ENCODE measurements at regions not wholly inside any gene's neighbourhood (a gene's known extent, or its start where the extent isn't known, plus 50 kb on each side); places are given as distances from the start of the nearest gene placed in this dataset.

DNA sequence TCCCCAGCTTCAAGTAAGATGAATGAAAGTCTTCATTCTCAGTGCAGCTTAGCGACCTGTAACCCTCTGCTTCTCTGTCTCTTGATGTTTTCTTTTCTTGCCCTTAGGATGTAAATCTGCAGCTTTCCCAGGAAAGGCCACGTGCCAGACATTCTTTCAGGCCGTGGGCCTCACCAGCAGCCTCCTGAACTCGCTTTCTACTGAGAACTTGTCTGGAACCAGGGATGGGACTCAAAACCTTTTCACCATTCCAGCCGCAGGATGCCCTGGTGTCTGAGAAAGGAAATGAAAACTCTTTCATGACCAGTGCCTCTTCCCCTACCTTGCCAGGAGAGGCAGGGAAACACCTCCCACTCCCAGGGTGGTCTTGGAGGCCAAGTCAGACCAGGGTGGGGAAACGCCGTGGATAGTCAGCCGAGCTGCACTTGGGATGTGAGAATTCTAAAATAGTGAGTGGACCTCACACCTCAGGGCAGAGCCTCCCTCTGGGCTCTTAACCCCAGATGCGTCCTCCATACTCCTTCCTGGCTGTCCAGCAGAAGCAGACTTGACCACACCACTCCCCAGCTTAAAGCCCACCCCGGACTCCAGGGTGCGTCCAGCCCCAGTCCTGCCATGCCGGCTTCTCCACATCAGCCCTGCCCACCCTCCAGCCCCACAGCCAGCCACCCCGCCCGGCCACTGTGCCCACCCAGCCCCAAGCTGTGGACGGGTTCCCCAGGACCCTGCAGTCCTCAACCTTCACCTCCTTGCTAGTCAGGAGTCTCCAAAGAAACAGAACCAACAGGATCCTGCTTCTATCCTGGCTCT, 115.5 kb downstream of the TWIST2 start:
- no peak overlapping the region for H3K27ac ChIP-seq
- ChIA-PET POLR2A (ENCODE audit: low non-redundant PET) (no interaction called here), CTCF (no interaction called here)
- TF ChIP-seq, protein P1, sequence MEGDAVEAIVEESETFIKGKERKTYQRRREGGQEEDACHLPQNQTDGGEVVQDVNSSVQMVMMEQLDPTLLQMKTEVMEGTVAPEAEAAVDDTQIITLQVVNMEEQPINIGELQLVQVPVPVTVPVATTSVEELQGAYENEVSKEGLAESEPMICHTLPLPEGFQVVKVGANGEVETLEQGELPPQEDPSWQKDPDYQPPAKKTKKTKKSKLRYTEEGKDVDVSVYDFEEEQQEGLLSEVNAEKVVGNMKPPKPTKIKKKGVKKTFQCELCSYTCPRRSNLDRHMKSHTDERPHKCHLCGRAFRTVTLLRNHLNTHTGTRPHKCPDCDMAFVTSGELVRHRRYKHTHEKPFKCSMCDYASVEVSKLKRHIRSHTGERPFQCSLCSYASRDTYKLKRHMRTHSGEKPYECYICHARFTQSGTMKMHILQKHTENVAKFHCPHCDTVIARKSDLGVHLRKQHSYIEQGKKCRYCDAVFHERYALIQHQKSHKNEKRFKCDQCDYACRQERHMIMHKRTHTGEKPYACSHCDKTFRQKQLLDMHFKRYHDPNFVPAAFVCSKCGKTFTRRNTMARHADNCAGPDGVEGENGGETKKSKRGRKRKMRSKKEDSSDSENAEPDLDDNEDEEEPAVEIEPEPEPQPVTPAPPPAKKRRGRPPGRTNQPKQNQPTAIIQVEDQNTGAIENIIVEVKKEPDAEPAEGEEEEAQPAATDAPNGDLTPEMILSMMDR (conservative IDR thresholded peaks at IDR 0.05; ENCODE audit: low read depth) = no peak
- DNase-seq (ENCODE audit: low spot score) = no peak

DNA sequence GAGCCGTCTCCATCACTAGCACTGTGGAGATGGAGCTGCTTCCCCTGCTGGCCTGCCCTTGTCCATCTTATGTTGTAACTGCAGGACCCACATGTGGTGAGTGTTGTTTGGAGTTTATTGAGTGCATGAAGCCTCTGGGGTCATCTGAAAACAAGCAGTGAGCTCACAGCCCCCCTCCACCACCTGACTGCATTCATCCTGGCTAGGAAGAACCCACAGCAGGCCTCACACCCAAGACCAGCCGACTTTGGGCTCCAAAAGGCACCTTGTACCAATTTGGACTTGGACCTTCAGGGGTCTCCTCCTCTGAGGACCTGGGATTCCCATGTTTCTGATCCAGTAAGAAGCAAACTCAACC, 116.1 kb downstream of the TWIST2 start:
- CTCF ChIA-PET = no interaction called here
- no peak overlapping the region for H3K27ac ChIP-seq
- no peak for DNase-seq (ENCODE audit: low spot score)
- POLR2A ChIA-PET (ENCODE audit: low non-redundant PET) = no interaction called here
- TF ChIP-seq, protein P1 (conservative IDR thresholded peaks at IDR 0.05; ENCODE audit: low read depth) = no peak

DNA sequence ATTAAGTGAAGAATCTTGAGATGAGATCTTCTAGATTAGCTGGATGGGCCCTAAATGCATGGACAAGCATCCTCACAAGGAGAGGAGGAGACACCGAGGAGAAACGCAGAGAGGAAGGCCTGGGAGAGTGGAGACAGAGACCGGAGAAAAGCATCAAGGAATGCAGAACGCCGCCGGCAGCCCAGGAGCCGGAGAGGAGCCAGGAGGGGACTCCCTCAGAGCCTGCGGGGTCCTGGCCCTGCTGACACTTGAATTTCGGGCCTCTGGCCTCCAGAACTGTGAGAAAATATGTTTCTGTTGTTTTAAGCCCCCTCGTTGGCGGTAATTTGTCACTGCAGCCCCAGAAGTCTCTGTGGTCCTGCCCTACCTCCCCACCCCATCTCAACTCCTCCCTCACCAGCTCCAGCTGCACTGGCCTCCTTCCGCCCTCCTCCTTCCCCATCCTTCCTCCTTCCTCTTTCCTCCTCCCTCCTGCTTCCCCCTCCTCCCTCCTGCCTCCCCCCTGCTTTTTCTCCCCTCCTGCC, 116.7 kb downstream of the TWIST2 start:
- ChIA-PET POLR2A (ENCODE audit: low non-redundant PET) (no interaction called here), CTCF (no interaction called here)
- H3K27ac ChIP-seq = no peak overlapping the region
- TF ChIP-seq, protein P1 (conservative IDR thresholded peaks at IDR 0.05; ENCODE audit: low read depth) = no peak
- no peak for DNase-seq (ENCODE audit: low spot score)

DNA sequence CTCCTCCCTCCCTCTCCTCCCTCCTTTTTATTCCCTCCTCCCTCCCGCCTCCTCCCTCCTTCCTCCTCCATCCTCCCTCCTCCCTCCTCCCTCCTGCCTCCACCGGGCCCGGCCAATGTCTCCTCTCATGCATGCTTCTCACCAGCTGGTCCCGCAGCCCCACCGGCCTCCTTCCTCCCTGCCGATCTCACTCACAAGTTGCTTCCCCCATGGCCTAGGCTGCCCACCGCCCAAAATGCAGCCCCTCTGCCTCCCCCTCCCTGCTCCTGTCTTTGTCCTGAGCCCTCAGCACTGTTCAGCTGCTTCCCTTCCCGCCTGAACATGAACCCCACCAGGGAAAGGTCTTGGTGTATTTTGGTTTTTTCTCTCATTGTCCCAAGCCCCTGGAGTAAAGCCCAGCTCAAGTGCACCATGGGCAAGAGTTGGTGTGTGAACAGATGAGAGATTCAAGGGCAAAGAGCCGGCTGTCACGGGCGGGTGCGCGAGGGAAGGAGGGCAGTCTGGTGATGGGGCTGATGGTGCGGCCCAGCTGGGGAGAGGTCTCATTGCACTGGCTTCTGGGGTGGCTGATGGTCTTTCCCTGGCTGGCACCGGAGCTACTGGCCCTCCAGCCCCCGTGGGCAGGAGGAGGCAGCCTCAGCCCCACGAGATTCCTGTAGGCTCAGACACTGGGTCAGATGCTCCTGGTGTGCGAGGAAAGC, 117.6 kb downstream of the TWIST2 start:
- ChIA-PET POLR2A (ENCODE audit: low non-redundant PET) (no interaction called here), CTCF (no interaction called here)
- no peak for DNase-seq (ENCODE audit: low spot score)
- H3K27ac ChIP-seq = no peak overlapping the region
- TF ChIP-seq, protein P1 (conservative IDR thresholded peaks at IDR 0.05; ENCODE audit: low read depth) = no peak

DNA sequence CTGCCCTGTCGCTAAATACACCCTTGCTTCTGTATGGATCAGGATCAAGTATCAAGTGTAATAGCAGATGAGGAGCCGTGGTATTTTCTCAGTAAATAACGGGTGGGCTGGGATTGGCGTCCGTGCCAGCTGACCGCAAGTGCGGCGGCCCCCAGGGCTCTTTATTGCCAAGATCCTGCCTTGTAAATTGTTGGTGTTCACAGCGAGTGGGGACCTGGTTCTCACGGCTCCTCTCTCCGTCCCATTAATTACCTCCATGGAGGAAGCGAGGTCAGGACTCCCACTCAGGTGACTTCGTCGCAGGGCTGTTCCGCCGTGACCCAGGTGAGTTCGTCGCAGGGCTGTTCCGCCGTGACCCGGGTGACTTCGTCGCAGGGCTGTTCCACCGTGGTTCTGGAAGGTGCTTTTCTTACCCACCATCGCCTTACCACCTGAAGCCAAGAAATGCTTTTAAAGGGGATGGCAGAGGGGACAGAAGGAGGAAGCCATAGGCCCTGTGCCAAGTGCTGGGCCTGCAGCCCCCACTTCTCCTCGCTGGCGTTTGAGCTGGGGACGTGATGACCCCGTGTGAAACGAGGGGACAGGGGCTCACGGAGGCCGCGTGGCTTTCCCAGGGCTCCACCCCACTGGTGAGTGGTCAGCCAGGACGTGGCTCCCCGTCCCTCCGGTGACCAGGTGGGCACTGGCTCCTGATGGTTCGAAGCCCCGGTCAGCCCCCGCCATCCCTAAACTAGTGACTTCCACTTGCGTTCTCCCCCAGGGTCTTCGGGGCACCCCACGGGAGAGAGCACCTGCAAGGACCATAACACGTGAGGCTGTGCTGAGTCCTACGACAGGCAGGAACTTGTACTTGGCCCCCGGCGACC, 118.4 kb downstream of the TWIST2 start:
- H3K27ac ChIP-seq = no peak overlapping the region
- CTCF ChIA-PET = no interaction called here
- DNase-seq (ENCODE audit: low spot score) = no peak
- POLR2A ChIA-PET (ENCODE audit: low non-redundant PET) = no interaction called here
- TF ChIP-seq, protein P1 (conservative IDR thresholded peaks at IDR 0.05; ENCODE audit: low read depth) = no peak

All from RWPE1 (cell line).